OCI-LY1 (cell line): ENCODE measurements at regions not wholly inside any gene's neighbourhood (a gene's known extent, or its start where the extent isn't known, plus 50 kb on each side); places are given as distances from the start of the nearest gene placed in this dataset.

Experiments used
- H2AFZ ChIP-seq: fragments of 200-600 bp; sonication (generic), shearing (Covaris generic); 2 replicates; pipeline ENCODE4 v1.6.0; 2014; ENCODE audit warnings: antibody characterized with exemption, mild to moderate bottlenecking, low read length
- H3F3A ChIP-seq: fragments of 200-600 bp; sonication (generic), shearing (Covaris generic); 2 replicates; pipeline ENCODE4 v1.6.0; 2014; ENCODE audit warnings: mild to moderate bottlenecking, antibody characterized with exemption, low read length, moderate library complexity; ENCODE audit not compliant: insufficient read depth
- H3K27ac ChIP-seq: fragments of 200-600 bp; sonication (generic); 2 replicates; pipeline ENCODE4 v1.5.1; 2014; ENCODE audit warnings: low read length, mixed run types, mild to moderate bottlenecking, low read depth; ENCODE audit not compliant: poor library complexity, severe bottlenecking
- H3K27me3 ChIP-seq: fragments of 200-600 bp; sonication (generic); 2 replicates; pipeline ENCODE4 v1.6.0; 2014; ENCODE audit warnings: antibody characterized with exemption, mild to moderate bottlenecking, low read length, moderate library complexity; ENCODE audit not compliant: insufficient read depth
- H3K36me3 ChIP-seq: fragments of 200-600 bp; sonication (generic); 2 replicates; pipeline ENCODE4 v1.6.1; 2014; ENCODE audit warnings: mild to moderate bottlenecking, antibody characterized with exemption, low read length, moderate library complexity, mixed read lengths; ENCODE audit not compliant: insufficient read depth
- H3K4me1 ChIP-seq: fragments of 200-600 bp; sonication (generic); 2 replicates; pipeline ENCODE4 v1.5.1; 2014; ENCODE audit warnings: mild to moderate bottlenecking, low read length, moderate library complexity; ENCODE audit not compliant: insufficient read depth, severe bottlenecking
- H3K4me2 ChIP-seq: fragments of 200-600 bp; sonication (generic), shearing (Covaris generic); 2 replicates; pipeline ENCODE4 v1.6.1; 2014; ENCODE audit warnings: low read length
- H3K4me3 ChIP-seq: fragments of 200-600 bp; sonication (generic); 2 replicates; pipeline ENCODE4 v1.5.1; 2014; ENCODE audit warnings: low read length, low read depth, mild to moderate bottlenecking, mixed read lengths; ENCODE audit not compliant: poor library complexity, severe bottlenecking
- H3K79me2 ChIP-seq: fragments of 200-600 bp; shearing (Covaris generic); 2 replicates; pipeline ENCODE4 v1.6.1; 2016; ENCODE audit warnings: mixed run types, low read length, mixed read lengths; ENCODE audit not compliant: insufficient read depth
- H3K9ac ChIP-seq: fragments of 200-600 bp; sonication (generic), shearing (Covaris generic); 2 replicates; pipeline ENCODE4 v1.6.1; 2014; ENCODE audit warnings: mild to moderate bottlenecking, low read length, mixed read lengths
- H3K9me2 ChIP-seq: fragments of 200-600 bp; sonication (generic), shearing (Covaris generic); 2 replicates; pipeline ENCODE4 v1.6.1; 2014; ENCODE audit warnings: low read depth, mild to moderate bottlenecking, low read length, mixed read lengths
- H3K9me3 ChIP-seq: fragments of 200-600 bp; shearing (Covaris generic); 2 replicates; pipeline ENCODE4 v1.6.1; 2014; ENCODE audit warnings: low read length, mixed read lengths
- H4K20me1 ChIP-seq: fragments of 200-600 bp; sonication (generic), shearing (Covaris generic); 2 replicates; pipeline ENCODE4 v1.6.0; 2016; ENCODE audit warnings: mild to moderate bottlenecking, low read length; ENCODE audit not compliant: insufficient read depth
- CTCF ChIP-seq: fragments of 200-600 bp; sonication (generic), shearing (Covaris generic); IDR thresholded peaks from 2 replicates; pipeline ENCODE4 v1.5.1; 2017; ENCODE audit warnings: mild to moderate bottlenecking, antibody characterized with exemption, low read length, moderate library complexity, mixed read lengths
- EZH2 ChIP-seq: fragments of 200-600 bp; sonication (generic), shearing (Covaris generic); IDR thresholded peaks from 2 replicates; pipeline ENCODE4 v1.8.0; 2017; ENCODE audit warnings: borderline replicate concordance, mixed run types, mild to moderate bottlenecking, antibody characterized with exemption, low read length, moderate library complexity, mixed read lengths

GRCh38 chr18:78418379-78418778 lies 561.2 kb upstream of the SALL3 start:
- H3K4me3 ChIP-seq = no peak overlapping the region
- no peaks in the 10 kb centered on the region for H3F3A ChIP-seq
- TF ChIP-seq CTCF (no peak), EZH2 (no peak)
- H2AFZ ChIP-seq = no peak overlapping the region
- no peak overlapping the region for H3K9ac ChIP-seq
- no peak overlapping the region for H3K27ac ChIP-seq
- H3K27me3 ChIP-seq = no peaks in the 10 kb centered on the region
- H3K4me2 ChIP-seq = no peak overlapping the region
- H3K4me1 ChIP-seq = no peaks in the 10 kb centered on the region
- H3K79me2 ChIP-seq = no peaks in the 10 kb centered on the region
- no peaks in the 10 kb centered on the region for H3K36me3 ChIP-seq
- no peaks in the 10 kb centered on the region for H3K9me3 ChIP-seq
- H4K20me1 ChIP-seq = no peaks in the 10 kb centered on the region
- H3K9me2 ChIP-seq = no peaks in the 10 kb centered on the region

GRCh38 chr18:78419171-78419570 lies 560.4 kb upstream of the SALL3 start:
- Histone ChIP-seq H3K4me1 (no peaks in the 10 kb centered on the region), H3K27me3 (no peaks in the 10 kb centered on the region), H3K27ac (no peak overlapping the region), H3K79me2 (no peaks in the 10 kb centered on the region), H3K36me3 (no peaks in the 10 kb centered on the region), H3K4me3 (no peak overlapping the region), H2AFZ (no peak overlapping the region), H4K20me1 (no peaks in the 10 kb centered on the region), H3K9me2 (no peaks in the 10 kb centered on the region), H3K9me3 (no peaks in the 10 kb centered on the region), H3F3A (no peaks in the 10 kb centered on the region), H3K9ac (no peak overlapping the region), H3K4me2 (no peak overlapping the region)
- no peak for TF ChIP-seq EZH2
- no peak for TF ChIP-seq CTCF

GRCh38 chr18:78420116-78420515 lies 559.5 kb upstream of the SALL3 start:
- Histone ChIP-seq H3K9me2 (no peaks in the 10 kb centered on the region), H2AFZ (no peak overlapping the region), H3F3A (no peaks in the 10 kb centered on the region), H3K27ac (no peak overlapping the region), H3K4me3 (no peak overlapping the region), H3K4me2 (no peak overlapping the region), H3K9ac (no peak overlapping the region), H3K4me1 (no peaks in the 10 kb centered on the region), H3K79me2 (no peaks in the 10 kb centered on the region), H3K27me3 (no peaks in the 10 kb centered on the region), H4K20me1 (no peaks in the 10 kb centered on the region), H3K9me3 (no peaks in the 10 kb centered on the region), H3K36me3 (no peaks in the 10 kb centered on the region)
- no peak for TF ChIP-seq CTCF
- TF ChIP-seq EZH2 = no peak
